Osteoblast (primary cell): ENCODE measurements at regions not wholly inside any gene's neighbourhood (a gene's known extent, or its start where the extent isn't known, plus 50 kb on each side); places are given as distances from the start of the nearest gene placed in this dataset.

Experiments used
- DNase-seq: peaks from one replicate; pipeline ENCODE4 v3.0.0; 2011; ENCODE audit warnings: low spot score, mixed read lengths; ENCODE audit not compliant: insufficient read length; ENCODE audit errors: missing footprints
- H2AFZ ChIP-seq: 2 replicates; pipeline ENCODE4 v1.6.0; 2011; ENCODE audit warnings: mild to moderate bottlenecking, low read length
- H3K27ac ChIP-seq: 2 replicates; pipeline ENCODE4 v1.5.1; 2011; ENCODE audit warnings: mild to moderate bottlenecking, low read depth, low read length, moderate library complexity
- H3K27me3 ChIP-seq: 2 replicates; pipeline ENCODE4 v1.6.0; 2012; ENCODE audit warnings: mild to moderate bottlenecking, control low read depth, inconsistent platforms, low read length, moderate library complexity; ENCODE audit not compliant: insufficient read depth
- H3K36me3 ChIP-seq: 2 replicates; pipeline ENCODE4 v1.5.1; 2011; ENCODE audit warnings: mild to moderate bottlenecking, low read length, control low read depth, moderate library complexity; ENCODE audit not compliant: insufficient read depth
- H3K4me1 ChIP-seq: 2 replicates; pipeline ENCODE4 v1.5.1; 2011; ENCODE audit warnings: mild to moderate bottlenecking, low read length, control low read depth, moderate library complexity; ENCODE audit not compliant: insufficient read depth
- H3K4me2 ChIP-seq: 2 replicates; pipeline ENCODE4 v1.6.0; 2011; ENCODE audit warnings: mild to moderate bottlenecking, low read length; ENCODE audit not compliant: insufficient read depth
- H3K4me3 ChIP-seq: fragments of 200-600 bp; sonication (generic); 3 replicates; pipeline ENCODE4 v1.5.1; 2012; ENCODE audit warnings: mild to moderate bottlenecking, low read length, inconsistent platforms; ENCODE audit not compliant: insufficient read depth
- H3K79me2 ChIP-seq: 2 replicates; pipeline ENCODE4 v1.6.0; 2012; ENCODE audit warnings: mild to moderate bottlenecking, low read length, control low read depth, inconsistent platforms; ENCODE audit not compliant: insufficient read depth
- H3K9me3 ChIP-seq: 2 replicates; pipeline ENCODE4 v1.5.1; 2011; ENCODE audit warnings: low read depth, low read length, control low read depth
- H4K20me1 ChIP-seq: 2 replicates; pipeline ENCODE4 v1.6.0; 2012; ENCODE audit warnings: mild to moderate bottlenecking, low read length, control low read depth; ENCODE audit not compliant: insufficient read depth
- CTCF ChIP-seq: IDR thresholded peaks from 2 replicates; pipeline ENCODE4 v1.5.1; 2011; ENCODE audit warnings: mild to moderate bottlenecking, low read depth, low read length, moderate library complexity; ENCODE audit errors: extremely low read depth

GRCh38 chr4:12145106-12145505 lies 716.4 kb upstream of the HS3ST1 start:
- Histone ChIP-seq H3K27me3 (no peaks in the 10 kb centered on the region), H3K4me2 (no peak overlapping the region), H3K79me2 (no peaks in the 10 kb centered on the region), H3K36me3 (no peaks in the 10 kb centered on the region), H3K27ac (no peak overlapping the region), H3K4me3 (no peak overlapping the region), H3K9me3 (no peaks in the 10 kb centered on the region), H4K20me1 (no peaks in the 10 kb centered on the region), H3K4me1 (no peaks in the 10 kb centered on the region), H2AFZ (no peak overlapping the region)
- no peak for TF ChIP-seq CTCF
- DNase-seq = no peak

- Histone ChIP-seq H3K27ac (no peak overlapping the region), H3K79me2 (no peaks in the 10 kb centered on the region), H3K9me3 (no peaks in the 10 kb centered on the region), H3K4me3 (no peak overlapping the region), H3K36me3 (no peaks in the 10 kb centered on the region), H4K20me1 (no peaks in the 10 kb centered on the region), H2AFZ (no peak overlapping the region), H3K27me3 (no peaks in the 10 kb centered on the region), H3K4me1 (no peaks in the 10 kb centered on the region), H3K4me2 (no peak overlapping the region)
- TF ChIP-seq CTCF = no peak
- no peak for DNase-seq
Measured at GRCh38 chr4:12144051-12144450, 715.4 kb upstream of the HS3ST1 start.

- no peak overlapping the region for H2AFZ ChIP-seq
- no peak for TF ChIP-seq CTCF
- DNase-seq = no peak
- no peaks in the 10 kb centered on the region for H4K20me1 ChIP-seq
- H3K27me3 ChIP-seq = no peaks in the 10 kb centered on the region
- no peak overlapping the region for H3K4me2 ChIP-seq
- H3K4me1 ChIP-seq = no peaks in the 10 kb centered on the region
- no peaks in the 10 kb centered on the region for H3K79me2 ChIP-seq
- H3K9me3 ChIP-seq = no peaks in the 10 kb centered on the region
- no peaks in the 10 kb centered on the region for H3K36me3 ChIP-seq
- H3K4me3 ChIP-seq = no peak overlapping the region
- no peak overlapping the region for H3K27ac ChIP-seq
Measured at GRCh38 chr4:12140864-12141263, 712.2 kb upstream of the HS3ST1 start.

- H2AFZ ChIP-seq = no peak overlapping the region
Measured at GRCh38 chr4:12139296-12139695, 710.6 kb upstream of the HS3ST1 start.

More at GRCh38 chr4:12139296-12139695, 710.6 kb upstream of the HS3ST1 start:
- no peaks in the 10 kb centered on the region for H4K20me1 ChIP-seq
- H3K4me2 ChIP-seq = no peak overlapping the region
- no peak for TF ChIP-seq CTCF
- H3K4me1 ChIP-seq = no peaks in the 10 kb centered on the region
- no peak overlapping the region for H3K4me3 ChIP-seq
- H3K36me3 ChIP-seq = no peaks in the 10 kb centered on the region
- no peaks in the 10 kb centered on the region for H3K27me3 ChIP-seq
- no peaks in the 10 kb centered on the region for H3K9me3 ChIP-seq
- DNase-seq = no peak
- H3K79me2 ChIP-seq = no peaks in the 10 kb centered on the region
- H3K27ac ChIP-seq = no peak overlapping the region
